OCI-LY3 (cell line): ENCODE measurements at regions not wholly inside any gene's neighbourhood (a gene's known extent, or its start where the extent isn't known, plus 50 kb on each side); places are given as distances from the start of the nearest gene placed in this dataset.

ENCODE experiments used
- CTCF ChIP-seq: fragments of 200-600, 300-600 bp; sonication (generic); IDR thresholded peaks from 2 replicates; pipeline ENCODE4 v1.5.1; 2014; ENCODE audit warnings: antibody characterized with exemption, low read length, low read depth
- EZH2phosphoT487 ChIP-seq: fragments of 200-600 bp; shearing (Covaris generic); IDR thresholded peaks from 2 replicates; pipeline ENCODE4 v1.6.1; 2018; ENCODE audit warnings: antibody characterized with exemption, mixed run types, low read depth

- TF ChIP-seq CTCF (no peak), EZH2phosphoT487 (no peak)
These were observed 547.5 kb upstream of the TNP1 start for GRCh38 chr2:217407362-217407761.
